CD8-positive, alpha-beta memory T cell (primary cell): ENCODE measurements at regions not wholly inside any gene's neighbourhood (a gene's known extent, or its start where the extent isn't known, plus 50 kb on each side); places are given as distances from the start of the nearest gene placed in this dataset.

Source experiments
- CTCF ChIA-PET: fragments of 350-600 bp; sonication (Branson Sonifier 250); formaldehyde crosslinking; loops from one replicate; lab custom pipeline; 2021; ENCODE audit warnings: antibody characterized with exemption; lab: Charles Lee
- POLR2A ChIA-PET: fragments of 350-600 bp; sonication (Branson Sonifier 250); formaldehyde crosslinking; loops from one replicate; lab custom pipeline; 2021; ENCODE audit warnings: antibody characterized with exemption; lab: Charles Lee
- DNase-seq, 5 donors: peaks; one replicate each; pipeline versions ENCODE4 v3.0.0 to v3.0.0-alpha.2; 2020 to 2022; ENCODE audit warnings: mixed read lengths in 1 of 5
- H3K27ac ChIP-seq: one replicate; pipeline ENCODE4 v1.7.0; 2013; ENCODE audit warnings: low read depth, mild to moderate bottlenecking, low read length, moderate library complexity
- H3K27me3 ChIP-seq: 2 replicates; pipeline ENCODE4 v1.7.0; 2013; ENCODE audit warnings: low read length, mild to moderate bottlenecking; ENCODE audit not compliant: insufficient read depth, poor library complexity, severe bottlenecking
- H3K36me3 ChIP-seq: 2 replicates; pipeline ENCODE4 v1.7.0; 2013; ENCODE audit warnings: mild to moderate bottlenecking, low read length, moderate library complexity; ENCODE audit not compliant: insufficient read depth
- H3K4me1 ChIP-seq: 2 replicates; pipeline ENCODE4 v1.7.0; 2013; ENCODE audit warnings: mild to moderate bottlenecking, low read length, moderate library complexity; ENCODE audit not compliant: insufficient read depth
- H3K4me3 ChIP-seq: 2 replicates; pipeline ENCODE4 v1.7.0; 2013; ENCODE audit warnings: mild to moderate bottlenecking, low read length
- H3K9me3 ChIP-seq: 2 replicates; pipeline ENCODE4 v1.7.0; 2013; ENCODE audit warnings: mild to moderate bottlenecking, low read length
- H3K27ac Mint-ChIP-seq, 8 donors: one replicate each; pipeline ENCODE4 v1.8.0; 2020 to 2021; ENCODE audit warnings: mixed read lengths in 8 of 8, mild to moderate bottlenecking in 6 of 8, inconsistent platforms in 3 of 8, moderate library complexity in 3 of 8
- H3K27me3 Mint-ChIP-seq, 2 donors: one replicate each; pipeline ENCODE4 v1.8.0; 2020 to 2021; ENCODE audit warnings: mixed read lengths in 2 of 2, mild to moderate bottlenecking in 1 of 2, moderate library complexity in 1 of 2
- H3K36me3 Mint-ChIP-seq, 3 donors: one replicate each; pipeline ENCODE4 v1.8.0; 2020 to 2021; ENCODE audit warnings: mixed read lengths in 3 of 3, inconsistent platforms in 1 of 3, mild to moderate bottlenecking in 1 of 3
- H3K4me1 Mint-ChIP-seq, 3 donors: one replicate each; pipeline ENCODE4 v1.8.0; 2020 to 2021; ENCODE audit warnings: mixed read lengths in 3 of 3, inconsistent platforms in 1 of 3, mild to moderate bottlenecking in 1 of 3
- H3K4me3 Mint-ChIP-seq, 7 donors: one replicate each; pipeline ENCODE4 v1.8.0; 2020 to 2021; ENCODE audit warnings: mixed read lengths in 7 of 7, mild to moderate bottlenecking in 6 of 7, moderate library complexity in 4 of 7, inconsistent platforms in 2 of 7
- H3K9me3 Mint-ChIP-seq, 5 donors: one replicate each; pipeline ENCODE4 v1.8.0; 2020 to 2022; ENCODE audit warnings: mixed read lengths in 5 of 5, mild to moderate bottlenecking in 3 of 5, moderate library complexity in 2 of 5, inconsistent platforms in 1 of 5

- Mint-ChIP-seq H3K4me3 (no peak overlapping the region), H3K36me3 (peaks cover 0 to 7% (median 0%) of the 10 kb centered on the region in 3 donors), H3K27me3 (peaks cover 8 to 17% of the 10 kb centered on the region in 2 donors), H3K4me1 (peaks cover 10 to 14% (median 11%) of the 10 kb centered on the region in 3 donors), H3K9me3 (no peaks in the 10 kb centered on the region), H3K27ac (no peak overlapping the region)
- Histone ChIP-seq H3K27ac (no peak overlapping the region), H3K4me3 (no peak overlapping the region), H3K4me1 (no peaks in the 10 kb centered on the region), H3K27me3 (no peaks in the 10 kb centered on the region), H3K9me3 (no peaks in the 10 kb centered on the region), H3K36me3 (no peaks in the 10 kb centered on the region)
- POLR2A ChIA-PET, result no interaction called here
- no peak for DNase-seq
- CTCF ChIA-PET, result no interaction called here
Observed at GRCh38 chr4:3361406-3361805, 68.6 kb downstream of the RGS12 start.

- Mint-ChIP-seq H3K9me3 (no peaks in the 10 kb centered on the region), H3K4me3 (no peak overlapping the region), H3K27me3 (peaks cover 8 to 17% of the 10 kb centered on the region in 2 donors), H3K36me3 (peaks cover 0 to 7% (median 0%) of the 10 kb centered on the region in 3 donors), H3K4me1 (peaks cover 10 to 14% (median 11%) of the 10 kb centered on the region in 3 donors), H3K27ac (no peak overlapping the region)
- no peak for DNase-seq
- no peak overlapping the region for H3K4me3 ChIP-seq
- no peaks in the 10 kb centered on the region for H3K9me3 ChIP-seq
- H3K27ac ChIP-seq, result no peak overlapping the region
- no peaks in the 10 kb centered on the region for H3K36me3 ChIP-seq
- no peaks in the 10 kb centered on the region for H3K27me3 ChIP-seq
- POLR2A ChIA-PET, result no interaction called here
- H3K4me1 ChIP-seq, result no peaks in the 10 kb centered on the region
- CTCF ChIA-PET, result no interaction called here
Observed at GRCh38 chr4:3361896-3362295, 69.1 kb downstream of the RGS12 start.

- no peaks in the 10 kb centered on the region for H3K9me3 ChIP-seq
- Mint-ChIP-seq H3K36me3 (peaks cover 0 to 7% (median 0%) of the 10 kb centered on the region in 3 donors), H3K27me3 (peaks cover 8 to 17% of the 10 kb centered on the region in 2 donors), H3K4me3 (no peak overlapping the region), H3K4me1 (peaks cover 10 to 14% (median 11%) of the 10 kb centered on the region in 3 donors), H3K9me3 (no peaks in the 10 kb centered on the region), H3K27ac (peak overlapping the region in 1 of 8 donors; percentile 70)
- ChIA-PET CTCF (no interaction called here), POLR2A (no interaction called here)
- DNase-seq, result no peak
- H3K27ac ChIP-seq, result no peak overlapping the region
- no peaks in the 10 kb centered on the region for H3K4me1 ChIP-seq
- H3K4me3 ChIP-seq, result no peak overlapping the region
- no peaks in the 10 kb centered on the region for H3K36me3 ChIP-seq
- H3K27me3 ChIP-seq, result no peaks in the 10 kb centered on the region
Observed at GRCh38 chr4:3362431-3363287, 69.8 kb downstream of the RGS12 start.

GRCh38 chr4:3363411-3364141 is 70.8 kb downstream of the RGS12 start:
- peaks cover 8 to 17% of the 10 kb centered on the region in 2 donors for H3K27me3 Mint-ChIP-seq
- H3K36me3 Mint-ChIP-seq, result peaks cover 0 to 7% (median 0%) of the 10 kb centered on the region in 3 donors
- no peaks in the 10 kb centered on the region for H3K9me3 ChIP-seq
- POLR2A ChIA-PET, result no interaction called here
- no peak overlapping the region for H3K4me3 ChIP-seq
- no peaks in the 10 kb centered on the region for H3K27me3 ChIP-seq
- H3K4me1 ChIP-seq, result peaks cover 4% of the 10 kb centered on the region
- H3K4me3 Mint-ChIP-seq, result no peak overlapping the region
- no peak for DNase-seq
- H3K4me1 Mint-ChIP-seq, result peaks cover 13 to 16% (median 13%) of the 10 kb centered on the region in 3 donors
- H3K27ac Mint-ChIP-seq, result no peak overlapping the region
- CTCF ChIA-PET, result no interaction called here
- no peaks in the 10 kb centered on the region for H3K36me3 ChIP-seq
- no peak overlapping the region for H3K27ac ChIP-seq
- H3K9me3 Mint-ChIP-seq, result no peaks in the 10 kb centered on the region

GRCh38 chr4:3364199-3364598 is 71.4 kb downstream of the RGS12 start:
- H3K27me3 Mint-ChIP-seq, result peaks cover 8 to 17% of the 10 kb centered on the region in 2 donors
- DNase-seq, result no peak
- H3K4me1 Mint-ChIP-seq, result peaks cover 16 to 22% (median 19%) of the 10 kb centered on the region in 3 donors
- no peaks in the 10 kb centered on the region for H3K36me3 ChIP-seq
- peaks cover 10% of the 10 kb centered on the region for H3K4me1 ChIP-seq
- ChIA-PET POLR2A (no interaction called here), CTCF (no interaction called here)
- no peaks in the 10 kb centered on the region for H3K9me3 ChIP-seq
- no peak overlapping the region for H3K4me3 ChIP-seq
- peaks cover 0 to 7% (median 0%) of the 10 kb centered on the region in 3 donors for H3K36me3 Mint-ChIP-seq
- no peaks in the 10 kb centered on the region for H3K9me3 Mint-ChIP-seq
- peak overlapping the region in 1 of 7 donors; percentile 37 for H3K4me3 Mint-ChIP-seq
- no peak overlapping the region for H3K27ac Mint-ChIP-seq
- H3K27ac ChIP-seq, result no peak overlapping the region
- H3K27me3 ChIP-seq, result no peaks in the 10 kb centered on the region

GRCh38 chr4:3364634-3365314 is 72.0 kb downstream of the RGS12 start:
- peaks cover 21 to 28% (median 25%) of the 10 kb centered on the region in 3 donors for H3K4me1 Mint-ChIP-seq
- DNase-seq, result no peak
- peaks cover 0 to 7% (median 0%) of the 10 kb centered on the region in 3 donors for H3K36me3 Mint-ChIP-seq
- Histone ChIP-seq H3K9me3 (no peaks in the 10 kb centered on the region), H3K27ac (no peak overlapping the region), H3K27me3 (no peaks in the 10 kb centered on the region), H3K4me1 (peaks cover 16% of the 10 kb centered on the region), H3K4me3 (no peak overlapping the region), H3K36me3 (no peaks in the 10 kb centered on the region)
- CTCF ChIA-PET, result no interaction called here
- H3K27ac Mint-ChIP-seq, result no peak overlapping the region
- H3K27me3 Mint-ChIP-seq, result peaks cover 10 to 19% of the 10 kb centered on the region in 2 donors
- H3K9me3 Mint-ChIP-seq, result no peaks in the 10 kb centered on the region
- no peak overlapping the region for H3K4me3 Mint-ChIP-seq
- POLR2A ChIA-PET, result no interaction called here

- POLR2A ChIA-PET, result no interaction called here
- H3K4me1 ChIP-seq, result peaks cover 21% of the 10 kb centered on the region
- DNase-seq, result no peak
- H3K4me3 ChIP-seq, result no peak overlapping the region
- Mint-ChIP-seq H3K9me3 (no peaks in the 10 kb centered on the region), H3K36me3 (peaks cover 0 to 7% (median 0%) of the 10 kb centered on the region in 3 donors), H3K27ac (no peak overlapping the region), H3K4me3 (no peak overlapping the region), H3K27me3 (peaks cover 10 to 25% of the 10 kb centered on the region in 2 donors), H3K4me1 (peaks cover 22 to 28% (median 25%) of the 10 kb centered on the region in 3 donors)
- no peak overlapping the region for H3K27ac ChIP-seq
- H3K9me3 ChIP-seq, result no peaks in the 10 kb centered on the region
- H3K36me3 ChIP-seq, result no peaks in the 10 kb centered on the region
- no peaks in the 10 kb centered on the region for H3K27me3 ChIP-seq
- CTCF ChIA-PET, result no interaction called here
Observed at GRCh38 chr4:3365326-3365725, 72.5 kb downstream of the RGS12 start.
